GM23338 (cell line): ENCODE measurements at regions not wholly inside any gene's neighbourhood (a gene's known extent, or its start where the extent isn't known, plus 50 kb on each side); places are given as distances from the start of the nearest gene placed in this dataset.

Experiments
- ATAC-seq: fragments of 200-7000 bp; cut with Tn5 transposase; 3 replicates; pipeline ENCODE4 v1.9.1; 2020
- DNase-seq: peaks from one replicate; pipeline ENCODE4 v3.0.0-alpha.2; 2015; ENCODE audit warnings: low spot score
- H2AFZ ChIP-seq: fragments of 200-600 bp; sonication (generic); 2 replicates; pipeline ENCODE4 v1.8.0; 2016; ENCODE audit warnings: antibody characterized with exemption, mild to moderate bottlenecking, moderate library complexity
- H3F3A ChIP-seq: fragments of 200-600 bp; sonication (generic); replicated peaks from 2 replicates; pipeline ENCODE4 v1.8.0; 2017; ENCODE audit warnings: antibody characterized with exemption, mixed run types, low read depth
- H3K27ac ChIP-seq: fragments of 200-600 bp; sonication (generic); 2 replicates; pipeline ENCODE4 v1.6.1; 2016; ENCODE audit warnings: low read depth
- H3K27me3 ChIP-seq: fragments of 200-600 bp; sonication (generic); 2 replicates; pipeline ENCODE4 v1.8.0; 2016; ENCODE audit warnings: mild to moderate bottlenecking, mixed run types, moderate library complexity; ENCODE audit not compliant: insufficient read depth
- H3K36me3 ChIP-seq: fragments of 200-600 bp; sonication (generic); 2 replicates; pipeline ENCODE4 v1.8.0; 2016; ENCODE audit warnings: mild to moderate bottlenecking; ENCODE audit not compliant: insufficient read depth
- H3K4me1 ChIP-seq: fragments of 200-600 bp; sonication (generic); 2 replicates; pipeline ENCODE4 v1.8.0; 2016; ENCODE audit warnings: mild to moderate bottlenecking, moderate library complexity; ENCODE audit not compliant: insufficient read depth
- H3K4me2 ChIP-seq: fragments of 200-600 bp; sonication (generic); 2 replicates; pipeline ENCODE4 v1.7.1; 2017; ENCODE audit warnings: mixed run types
- H3K4me3 ChIP-seq: fragments of 200-600 bp; sonication (generic); 2 replicates; pipeline ENCODE4 v1.6.1; 2016; ENCODE audit warnings: mixed run types
- H3K79me2 ChIP-seq: fragments of 200-600 bp; sonication (generic); replicated peaks from 2 replicates; pipeline ENCODE4 v1.8.0; 2017; ENCODE audit warnings: mild to moderate bottlenecking; ENCODE audit not compliant: insufficient read depth
- H3K9me2 ChIP-seq: fragments of 200-600 bp; sonication (generic); 2 replicates; pipeline ENCODE4 v1.8.0; 2017; ENCODE audit not compliant: insufficient read depth
- H4K20me1 ChIP-seq: fragments of 200-600 bp; sonication (generic); replicated peaks from 2 replicates; pipeline ENCODE4 v1.8.0; 2017; ENCODE audit warnings: mild to moderate bottlenecking; ENCODE audit not compliant: insufficient read depth
- H3K27ac Mint-ChIP-seq: 2 replicates; pipeline ENCODE4 v1.8.0; 2020; ENCODE audit warnings: inconsistent platforms, mild to moderate bottlenecking, moderate library complexity, mixed read lengths
- H3K27me3 Mint-ChIP-seq: 3 replicates; pipeline ENCODE4 v1.8.0; 2022; ENCODE audit warnings: low read depth, mild to moderate bottlenecking, moderate library complexity, mixed read lengths, inconsistent platforms; ENCODE audit not compliant: insufficient read depth, poor library complexity
- H3K36me3 Mint-ChIP-seq: 3 replicates; pipeline ENCODE4 v1.8.0; 2021; ENCODE audit warnings: low read depth, mild to moderate bottlenecking, inconsistent platforms, moderate library complexity, mixed read lengths
- H3K4me1 Mint-ChIP-seq: 3 replicates; pipeline ENCODE4 v1.8.0; 2020; ENCODE audit warnings: mild to moderate bottlenecking, inconsistent platforms, mixed read lengths
- H3K4me3 Mint-ChIP-seq: 3 replicates; pipeline ENCODE4 v1.8.0; 2021; ENCODE audit warnings: moderate library complexity, mild to moderate bottlenecking, inconsistent platforms, mixed read lengths
- H3K9me3 Mint-ChIP-seq: 3 replicates; pipeline ENCODE4 v1.8.0; 2020; ENCODE audit warnings: moderate library complexity, mild to moderate bottlenecking, inconsistent platforms, mixed read lengths
- CREB1 ChIP-seq: fragments of 250-450 bp; sonication (Bioruptor Pico); IDR thresholded peaks from 2 replicates; pipeline ENCODE4 v1.5.0; 2020; ENCODE audit warnings: low read depth, mild to moderate bottlenecking, moderate library complexity
- CTCF ChIP-seq, 2 experiments: fragments of 200-600 bp in 1 of 2; sonication (generic) in 1 of 2; conservative IDR thresholded peaks; 2 replicates each; pipeline versions ENCODE4 v1.5.1 to v1.6.1; 2016 to 2017; ENCODE audit warnings: antibody characterized with exemption in 2 of 2, low read depth in 2 of 2, mild to moderate bottlenecking in 2 of 2, moderate library complexity in 1 of 2
- ETS1 ChIP-seq: IDR thresholded peaks from 2 replicates; pipeline ENCODE4 v1.6.1; 2016; ENCODE audit warnings: antibody characterized with exemption
- EZH2 ChIP-seq: fragments of 200-600 bp; sonication (generic); IDR thresholded peaks from one replicate; pipeline ENCODE4 v1.8.0; 2017; ENCODE audit warnings: antibody characterized with exemption, mild to moderate bottlenecking, low read depth; ENCODE audit not compliant: unreplicated experiment
- EZH2phosphoT487 ChIP-seq: fragments of 200-600 bp; sonication (generic); IDR thresholded peaks from one replicate; pipeline ENCODE4 v1.8.1; 2018; ENCODE audit warnings: antibody characterized with exemption; ENCODE audit not compliant: unreplicated experiment
- JUNB ChIP-seq: IDR thresholded peaks from one replicate; pipeline ENCODE4 v1.6.1; 2016; ENCODE audit warnings: antibody characterized with exemption; ENCODE audit not compliant: unreplicated experiment
- NANOG ChIP-seq: IDR thresholded peaks from 2 replicates; pipeline ENCODE4 v1.6.1; 2016; ENCODE audit warnings: antibody characterized with exemption, borderline replicate concordance
- POLR2AphosphoS5 ChIP-seq: IDR thresholded peaks from 2 replicates; pipeline ENCODE4 v1.6.1; 2016; ENCODE audit warnings: antibody characterized with exemption, low read depth
- REST ChIP-seq: IDR thresholded peaks from one replicate; pipeline ENCODE4 v1.6.1; 2018; ENCODE audit warnings: antibody characterized with exemption; ENCODE audit not compliant: unreplicated experiment
- STAT1 ChIP-seq: IDR thresholded peaks from one replicate; pipeline ENCODE4 v1.6.1; 2016; ENCODE audit warnings: antibody characterized with exemption; ENCODE audit not compliant: unreplicated experiment
- ZNF462 ChIP-seq: fragments of 250-450 bp; sonication (Bioruptor Pico); IDR thresholded peaks from 2 replicates; pipeline ENCODE4 v1.5.0; 2020; ENCODE audit warnings: mild to moderate bottlenecking, moderate library complexity

- TF ChIP-seq CTCF (conservative IDR thresholded peaks at IDR 0.05; ENCODE audit: low read depth in 2 of 2), result no peak
Observed at GRCh38 chr13:99870541-99870940, 101.0 kb downstream of the ZIC5 start (continued).

GRCh38 chr13:99869830-99870229, 101.7 kb downstream of the ZIC5 start:
- no peaks in the 10 kb centered on the region for H3K9me2 ChIP-seq
- no peak overlapping the region for H2AFZ ChIP-seq
- Mint-ChIP-seq H3K27ac (no peak overlapping the region), H3K9me3 (no peaks in the 10 kb centered on the region), H3K4me1 (peaks cover 61% of the 10 kb centered on the region), H3K27me3 (no peaks in the 10 kb centered on the region), H3K36me3 (no peaks in the 10 kb centered on the region), H3K4me3 (no peak overlapping the region)
- no peaks in the 10 kb centered on the region for H3K36me3 ChIP-seq
- no peaks in the 10 kb centered on the region for H3F3A ChIP-seq
- DNase-seq (no peak), ATAC-seq (no peak)
- no peaks in the 10 kb centered on the region for H3K79me2 ChIP-seq
- H3K4me1 ChIP-seq, result peaks cover 50% of the 10 kb centered on the region
- no peak overlapping the region; the same call in 1 of the 2 replicates for H3K4me2 ChIP-seq
- no peak overlapping the region for H3K4me3 ChIP-seq
- no peaks in the 10 kb centered on the region for H3K27me3 ChIP-seq
- H3K27ac ChIP-seq, result no peak overlapping the region
- H4K20me1 ChIP-seq, result no peaks in the 10 kb centered on the region
- TF ChIP-seq JUNB (no peak), CTCF (conservative IDR thresholded peaks at IDR 0.05; ENCODE audit: low read depth in 2 of 2) (no peak), EZH2phosphoT487 (no peak), ETS1 (no peak), ZNF462 (CRISPR knock-in tag) (no peak), STAT1 (no peak), REST (no peak), EZH2 (no peak), POLR2AphosphoS5 (no peak), NANOG (no peak), CREB1 (no peak)
